ENCODE measurements at regions not wholly inside any gene's neighbourhood (a gene's known extent, or its start where the extent isn't known, plus 50 kb on each side); places are given as distances from the start of the nearest gene placed in this dataset.

GRCh38 chr1:90798344-90798743 is 81.2 kb upstream of the BARHL2 start:
- TF ChIP-seq CTCF (IDR thresholded peaks at IDR 0.05): no peak
- no peak for TF ChIP-seq EP300 (IDR thresholded peaks at IDR 0.05)
- TF ChIP-seq POLR2A (IDR thresholded peaks at IDR 0.05): no peak
- no peak for TF ChIP-seq POLR2AphosphoS5 (IDR thresholded peaks at IDR 0.05)
